ENCODE measurements at regions not wholly inside any gene's neighbourhood (a gene's known extent, or its start where the extent isn't known, plus 50 kb on each side); places are given as distances from the start of the nearest gene placed in this dataset.
"Not testable (repeated sequence)": the region's sequence is repeated elsewhere in the genome, so short reads cannot be mapped to it uniquely, and the experiment has no call there.

DNA sequence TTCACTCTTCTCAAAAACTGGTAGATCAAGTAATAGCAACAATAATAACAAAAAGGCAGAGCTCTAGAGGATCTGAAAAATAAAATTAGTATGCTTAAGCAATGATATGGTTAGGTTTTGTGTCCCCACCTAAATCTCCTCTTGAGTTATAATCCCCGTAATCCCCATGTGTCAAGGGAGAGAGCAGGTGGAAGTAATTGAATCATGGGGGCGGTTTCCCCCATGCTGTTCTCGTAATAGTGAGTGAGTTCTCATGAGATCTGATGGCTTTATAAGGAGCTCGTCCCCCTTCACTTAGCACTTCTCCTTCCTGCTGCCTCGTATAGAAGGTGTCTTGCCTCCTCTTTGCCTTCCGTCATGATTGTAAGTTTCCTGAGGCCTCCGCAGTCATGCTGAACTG, 60.2 kb upstream of the ABHD2 start:
- DNase-seq (ENCODE audit: low read depth), result no peak

DNA sequence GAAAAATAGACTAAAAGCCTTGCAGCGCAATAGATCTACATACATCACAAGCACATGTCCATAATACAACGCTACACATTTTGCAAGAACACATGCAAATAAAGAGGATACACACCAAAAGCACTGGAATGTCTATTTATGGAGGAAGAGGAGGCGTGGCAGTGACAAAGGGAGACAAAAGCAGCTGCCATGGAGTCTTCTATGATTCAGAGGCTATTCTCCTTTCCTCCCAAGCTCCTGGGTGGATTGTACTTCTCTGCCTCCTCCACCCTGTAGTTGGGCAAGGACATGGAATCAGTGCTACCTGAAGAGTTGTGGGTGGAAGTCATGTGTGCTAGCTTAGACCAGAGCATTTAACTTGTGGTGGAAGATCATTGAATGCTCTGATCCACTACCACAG, 57.9 kb upstream of the ABHD2 start:
- no peak for DNase-seq (ENCODE audit: low read depth)

DNA sequence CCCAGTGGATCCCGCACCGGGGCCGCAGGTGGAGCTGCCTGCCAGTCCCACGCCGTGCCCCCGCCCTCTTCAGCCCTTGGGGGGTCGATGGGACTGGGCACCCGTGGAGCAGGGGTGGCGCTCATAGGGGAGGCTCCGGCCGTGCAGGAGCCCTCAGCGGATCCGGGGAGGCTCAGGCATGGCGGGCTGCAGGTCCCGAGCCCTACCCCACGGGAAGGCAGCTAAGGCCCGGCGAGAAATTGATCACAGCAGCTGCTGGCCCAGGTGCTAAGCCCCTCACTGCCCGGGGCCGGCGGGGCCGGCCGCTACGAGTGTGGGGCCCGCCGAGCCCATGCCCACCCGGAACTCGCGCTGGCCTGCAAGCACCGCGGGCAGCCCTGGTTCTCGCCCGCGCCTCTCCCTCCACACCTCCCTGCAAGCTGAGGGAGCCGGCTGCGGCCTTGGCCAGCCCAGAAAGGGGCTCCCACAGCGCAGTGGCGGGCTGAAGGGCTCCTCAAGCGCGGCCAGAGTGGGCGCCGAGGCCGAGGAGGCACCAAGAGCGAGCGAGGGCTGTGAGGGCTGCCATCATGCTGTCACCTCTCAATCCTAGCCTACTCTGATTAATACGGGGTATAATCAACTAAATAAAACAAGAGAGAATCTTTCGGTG, 56.5 kb upstream of the ABHD2 start:
- DNase-seq (ENCODE audit: low read depth), result not testable (repeated sequence)

DNA sequence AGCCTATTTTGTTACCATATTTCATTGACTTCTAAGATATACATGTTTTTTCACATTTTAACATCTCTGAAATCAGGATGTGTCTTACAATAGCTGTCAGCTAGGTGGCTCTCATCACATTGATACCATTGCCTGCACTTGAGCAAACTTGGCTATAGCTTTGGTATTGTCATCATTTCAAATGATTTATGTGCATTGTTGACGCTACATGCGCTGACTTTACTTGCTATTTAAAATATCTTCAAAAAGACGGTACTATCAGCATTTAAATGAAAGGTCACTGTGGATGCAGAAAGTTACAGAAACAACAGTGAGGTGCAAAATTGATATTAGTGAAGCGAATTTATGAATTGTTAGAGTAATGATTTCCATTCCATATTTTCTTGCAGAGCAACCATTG, 54.0 kb upstream of the ABHD2 start:
- no peak for DNase-seq (ENCODE audit: low read depth)

DNA sequence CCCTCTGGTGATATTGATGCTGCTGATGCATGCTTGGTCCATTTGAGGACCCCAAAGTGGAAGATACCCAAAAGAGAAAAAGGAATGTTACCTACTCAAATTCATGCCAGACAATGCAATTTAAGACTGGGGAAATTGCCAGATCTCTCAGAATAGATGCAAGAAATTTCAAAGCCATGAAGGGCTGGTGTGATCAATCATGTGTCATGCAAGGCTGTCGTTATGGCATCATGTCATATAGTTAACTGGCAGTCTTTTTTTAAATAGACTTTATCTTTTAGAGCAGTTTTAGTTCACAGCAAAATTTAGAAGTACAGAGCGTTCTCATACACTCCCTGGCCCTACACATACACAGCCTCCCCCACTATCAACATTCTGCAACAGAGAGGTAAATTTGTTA, 53.1 kb upstream of the ABHD2 start:
- DNase-seq (ENCODE audit: low read depth), result no peak

DNA sequence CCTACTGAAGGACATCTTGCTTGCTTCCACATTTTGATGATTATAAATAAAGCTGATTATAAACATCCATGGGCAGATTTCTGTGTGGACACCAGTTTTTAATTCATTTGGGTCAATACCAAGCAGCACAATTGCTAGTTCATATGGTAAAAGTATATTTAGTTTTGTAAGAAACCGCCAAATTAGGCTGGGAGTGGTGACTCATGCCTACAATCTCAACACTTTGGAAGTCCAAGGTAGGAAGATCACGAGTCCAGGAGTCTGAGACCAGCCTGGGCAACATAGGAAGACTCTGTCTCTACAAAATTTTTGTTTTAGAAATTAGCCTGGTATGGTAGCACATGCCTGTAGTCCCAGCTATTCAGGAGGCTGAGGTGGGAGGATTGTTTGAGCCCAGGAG, 52.6 kb upstream of the ABHD2 start:
- DNase-seq (ENCODE audit: low read depth), result peak; percentile 40

DNA sequence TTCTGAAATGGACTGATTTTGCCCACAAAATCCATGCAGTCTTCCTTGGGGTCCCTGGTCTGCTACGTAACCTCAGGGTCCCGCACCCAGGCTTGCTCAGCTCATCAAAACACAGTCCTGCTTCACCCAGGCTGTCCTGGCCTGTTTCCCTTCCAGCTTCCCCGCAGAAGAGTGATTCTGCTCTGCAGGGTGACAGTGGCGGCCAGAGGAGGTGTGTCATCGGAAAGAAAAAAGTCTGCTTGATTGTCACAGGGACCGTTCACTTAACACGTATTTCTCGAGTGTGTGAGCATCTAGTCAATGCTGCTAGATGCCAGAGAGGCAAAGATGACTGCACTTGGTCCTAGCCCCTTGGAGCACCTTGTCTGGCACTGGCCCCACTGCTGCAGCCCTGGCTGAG, 50.1 kb upstream of the ABHD2 start:
- DNase-seq (ENCODE audit: low read depth), result no peak
